ENCODE measurements at regions not wholly inside any gene's neighbourhood (a gene's known extent, or its start where the extent isn't known, plus 50 kb on each side); places are given as distances from the start of the nearest gene placed in this dataset.

DNA sequence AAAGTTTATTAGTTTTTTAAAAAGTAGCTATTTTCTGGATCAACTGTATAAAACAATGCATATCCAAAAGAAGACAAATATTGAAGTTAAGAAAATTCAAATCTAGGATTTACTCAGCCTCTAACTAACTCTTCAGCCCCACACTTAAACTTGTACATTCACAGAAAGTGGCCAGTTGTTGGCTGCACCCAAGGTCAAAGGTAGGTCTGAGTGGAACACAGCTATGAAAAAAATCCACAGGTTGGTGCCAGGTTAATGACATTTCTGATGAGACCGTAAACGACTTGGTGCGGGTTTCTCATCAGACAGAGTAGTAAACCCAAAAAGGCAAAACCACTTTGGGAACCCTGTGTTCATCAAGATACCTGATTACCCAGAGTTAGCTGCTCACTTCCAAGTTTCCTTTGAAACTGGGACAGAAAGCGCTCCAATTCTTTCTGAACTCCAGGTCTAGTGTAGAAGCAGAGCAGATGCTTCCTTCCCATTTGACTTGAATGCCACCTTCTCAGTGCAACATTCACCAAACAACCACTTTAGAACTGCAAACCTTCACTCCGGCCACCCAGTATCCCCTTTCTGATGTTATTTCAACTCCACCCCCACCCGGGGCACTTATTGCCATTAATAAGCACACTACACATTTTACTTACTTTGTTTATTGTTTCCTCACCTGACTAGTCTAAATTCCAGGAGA, 208.3 kb upstream of the STARD13 start:
- WGBS, 2 donors: 73 to 85% methylated on average over 6 of the region's 6 CpGs
- H3K9me3 ChIP-seq: no peaks in the 10 kb centered on the region
- no peaks in the 10 kb centered on the region for H3K36me3 ChIP-seq
- H3K4me1 ChIP-seq: peaks cover 0 to 31% (median 22%) of the 10 kb centered on the region in 9 donors
- H3K27ac ChIP-seq: peak overlapping the region in 9 of 10 donors; percentile 45 to 80 (median 68)
- ATAC-seq (peak in 1 of 8 donors; percentile 17), DNase-seq (no peak)
- H3K27me3 ChIP-seq: no peaks in the 10 kb centered on the region
- intact Hi-C loops (cut with DNase I): loop anchor here in 1 of 10 donors (10.0 kb wide), 1 partner anchor 209 kb away; the partner anchor contains the start of gene STARD13
- TF ChIP-seq, protein P1, sequence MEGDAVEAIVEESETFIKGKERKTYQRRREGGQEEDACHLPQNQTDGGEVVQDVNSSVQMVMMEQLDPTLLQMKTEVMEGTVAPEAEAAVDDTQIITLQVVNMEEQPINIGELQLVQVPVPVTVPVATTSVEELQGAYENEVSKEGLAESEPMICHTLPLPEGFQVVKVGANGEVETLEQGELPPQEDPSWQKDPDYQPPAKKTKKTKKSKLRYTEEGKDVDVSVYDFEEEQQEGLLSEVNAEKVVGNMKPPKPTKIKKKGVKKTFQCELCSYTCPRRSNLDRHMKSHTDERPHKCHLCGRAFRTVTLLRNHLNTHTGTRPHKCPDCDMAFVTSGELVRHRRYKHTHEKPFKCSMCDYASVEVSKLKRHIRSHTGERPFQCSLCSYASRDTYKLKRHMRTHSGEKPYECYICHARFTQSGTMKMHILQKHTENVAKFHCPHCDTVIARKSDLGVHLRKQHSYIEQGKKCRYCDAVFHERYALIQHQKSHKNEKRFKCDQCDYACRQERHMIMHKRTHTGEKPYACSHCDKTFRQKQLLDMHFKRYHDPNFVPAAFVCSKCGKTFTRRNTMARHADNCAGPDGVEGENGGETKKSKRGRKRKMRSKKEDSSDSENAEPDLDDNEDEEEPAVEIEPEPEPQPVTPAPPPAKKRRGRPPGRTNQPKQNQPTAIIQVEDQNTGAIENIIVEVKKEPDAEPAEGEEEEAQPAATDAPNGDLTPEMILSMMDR (IDR thresholded peaks at IDR 0.05): no peak
- H3K4me3 ChIP-seq: no peak overlapping the region

DNA sequence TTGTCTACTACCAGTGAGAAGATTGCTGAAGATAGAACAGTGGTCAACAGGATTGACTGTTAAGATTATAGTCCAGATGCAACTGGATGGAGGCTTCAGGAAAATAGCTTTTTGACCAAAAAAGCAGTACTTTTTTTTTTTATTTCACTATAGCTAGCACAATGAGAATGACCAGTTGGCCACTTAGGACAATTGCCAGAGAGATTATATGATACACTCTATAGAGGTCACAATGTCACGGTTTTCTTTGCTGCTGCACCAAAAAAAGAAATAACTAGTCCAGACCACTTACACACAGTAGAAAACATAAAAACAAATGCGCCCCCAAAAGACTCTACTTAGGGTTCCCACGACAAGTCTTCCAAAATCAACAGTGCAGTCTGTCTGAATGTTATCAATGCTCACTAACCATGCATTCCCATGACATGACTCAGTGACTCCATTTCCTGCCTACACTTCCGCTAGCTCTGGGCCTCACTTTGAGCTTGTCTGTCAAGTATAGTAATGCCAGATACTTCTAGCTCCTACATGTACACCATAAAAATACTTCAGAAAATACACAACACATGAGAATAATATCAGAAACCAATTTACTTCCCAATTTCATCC, 209.1 kb upstream of the STARD13 start:
- Histone ChIP-seq H3K4me1 (peaks cover 0 to 31% (median 22%) of the 10 kb centered on the region in 9 donors), H3K27ac (peak overlapping the region in 9 of 10 donors; percentile 45 to 80 (median 68)), H3K4me3 (no peak overlapping the region), H3K9me3 (no peaks in the 10 kb centered on the region), H3K27me3 (no peaks in the 10 kb centered on the region), H3K36me3 (no peaks in the 10 kb centered on the region)
- ATAC-seq (peak; percentile 80 to 95 (median 90)), DNase-seq (no peak)
- 35 to 52% methylated on average over 4 of the region's 4 CpGs for WGBS, 2 donors
- TF ChIP-seq, protein P1 (IDR thresholded peaks at IDR 0.05): no peak
- intact Hi-C loops (cut with DNase I): loop anchor here in 1 of 10 donors (10.0 kb wide), 1 partner anchor 210 kb away; the partner anchor contains the start of gene STARD13

DNA sequence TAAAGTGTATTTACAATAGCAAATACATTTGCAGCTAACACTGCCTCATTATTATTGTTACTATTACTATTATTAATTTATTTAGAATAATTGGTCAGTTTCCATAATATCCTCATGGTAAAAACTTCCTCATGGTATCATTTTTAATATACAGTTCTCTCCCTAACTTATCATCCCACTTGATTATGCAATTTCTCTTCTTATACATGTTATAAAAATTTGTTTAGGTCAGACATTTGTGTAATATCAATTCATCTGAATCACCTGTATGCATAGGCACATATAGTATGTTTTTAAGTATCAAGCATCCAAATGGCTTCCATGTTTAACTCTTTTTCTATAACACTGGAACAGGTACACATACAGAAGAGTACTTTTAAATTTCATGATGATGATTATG, 210.8 kb upstream of the STARD13 start:
- TF ChIP-seq, protein P1 (IDR thresholded peaks at IDR 0.05): no peak
- intact Hi-C loops (cut with DNase I): loop anchor here in 1 of 10 donors (10.0 kb wide), 1 partner anchor 212 kb away; the partner anchor contains the start of gene STARD13
- DNase-seq (no peak), ATAC-seq (no peak)
- Histone ChIP-seq H3K36me3 (no peaks in the 10 kb centered on the region), H3K4me1 (peaks cover 0 to 28% (median 15%) of the 10 kb centered on the region in 9 donors), H3K27ac (peak overlapping the region in 2 of 10 donors; percentile 18 to 54), H3K4me3 (no peak overlapping the region), H3K9me3 (no peaks in the 10 kb centered on the region), H3K27me3 (no peaks in the 10 kb centered on the region)

DNA sequence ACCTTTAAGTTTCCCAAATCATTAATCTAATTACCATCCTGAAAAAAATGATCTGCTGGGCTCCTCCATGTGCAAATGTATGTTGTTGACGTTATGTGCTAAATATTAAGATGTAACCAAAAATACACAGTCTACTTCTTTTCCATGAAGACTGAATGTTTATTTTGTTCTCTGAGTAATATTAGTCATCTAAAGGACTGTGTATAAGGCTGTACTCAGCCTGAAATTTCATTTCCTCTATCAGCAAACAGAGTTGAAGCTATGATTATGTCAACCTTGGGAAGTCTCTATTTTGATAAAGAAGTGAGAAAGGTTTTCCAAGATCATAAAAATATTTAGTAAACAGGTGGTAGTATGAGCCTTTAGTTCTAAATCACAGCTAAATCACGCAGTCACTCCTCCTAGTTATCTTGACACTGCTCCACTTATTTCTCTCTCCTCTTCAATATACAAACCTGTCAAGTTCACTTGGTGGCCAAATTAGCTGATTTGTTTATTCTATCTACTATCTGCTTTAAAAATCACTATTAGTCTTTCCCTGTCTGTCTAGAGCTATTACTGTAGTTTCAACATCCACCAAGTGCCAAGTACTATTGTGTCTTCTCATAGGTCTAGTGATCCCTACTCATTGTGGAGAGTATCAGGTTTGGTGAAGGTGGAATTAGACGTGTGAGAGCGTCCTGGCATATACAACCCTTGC, 211.7 kb upstream of the STARD13 start:
- Histone ChIP-seq H3K4me1 (peaks cover 0 to 28% (median 15%) of the 10 kb centered on the region in 9 donors), H3K9me3 (no peaks in the 10 kb centered on the region), H3K27me3 (no peaks in the 10 kb centered on the region), H3K27ac (peak overlapping the region in 5 of 10 donors; percentile 2 to 54 (median 31)), H3K36me3 (no peaks in the 10 kb centered on the region), H3K4me3 (no peak overlapping the region)
- DNase-seq (no peak), ATAC-seq (peak in 3 of 8 donors; percentile 31 to 45 (median 42))
- intact Hi-C loops (cut with DNase I): loop anchor here in 1 of 10 donors (10.0 kb wide), 1 partner anchor 212 kb away; the partner anchor contains the start of gene STARD13
- TF ChIP-seq, protein P1 (IDR thresholded peaks at IDR 0.05): no peak
- WGBS, 2 donors: 74 to 80% methylated on average over 4 of the region's 4 CpGs
